IPS-20b (cell line): ENCODE measurements at regions not wholly inside any gene's neighbourhood (a gene's known extent, or its start where the extent isn't known, plus 50 kb on each side); places are given as distances from the start of the nearest gene placed in this dataset.

Experiments
- H3K27ac ChIP-seq: one replicate; pipeline ENCODE4 v1.5.1; 2013; ENCODE audit warnings: low read length
- H3K27me3 ChIP-seq: 2 replicates; pipeline ENCODE4 v1.6.1; 2013; ENCODE audit warnings: mild to moderate bottlenecking, low read length, inconsistent platforms; ENCODE audit not compliant: insufficient read depth
- H3K36me3 ChIP-seq: 2 replicates; pipeline ENCODE4 v1.6.1; 2013; ENCODE audit warnings: low read depth, mild to moderate bottlenecking, inconsistent platforms, low read length, moderate library complexity; ENCODE audit not compliant: insufficient read depth
- H3K4me1 ChIP-seq: 2 replicates; pipeline ENCODE4 v1.6.1; 2013; ENCODE audit warnings: mild to moderate bottlenecking, control low read depth, inconsistent platforms, low read length, moderate library complexity; ENCODE audit not compliant: insufficient read depth
- H3K4me3 ChIP-seq: 2 replicates; pipeline ENCODE4 v1.5.1; 2013; ENCODE audit warnings: mild to moderate bottlenecking, low read length, inconsistent platforms
- H3K9ac ChIP-seq: 2 replicates; pipeline ENCODE4 v1.6.1; 2013; ENCODE audit warnings: low read depth, mild to moderate bottlenecking, inconsistent platforms, low read length, moderate library complexity
- H3K9me3 ChIP-seq: 2 replicates; pipeline ENCODE4 v1.6.1; 2013; ENCODE audit warnings: mild to moderate bottlenecking, low read depth, low read length, inconsistent platforms; ENCODE audit not compliant: insufficient read depth

- H3K4me3 ChIP-seq, result no peak overlapping the region
- H3K36me3 ChIP-seq, result no peaks in the 10 kb centered on the region
- H3K4me1 ChIP-seq, result no peaks in the 10 kb centered on the region
- no peak overlapping the region for H3K9ac ChIP-seq
- no peak overlapping the region for H3K27ac ChIP-seq
- no peaks in the 10 kb centered on the region for H3K27me3 ChIP-seq
- no peaks in the 10 kb centered on the region for H3K9me3 ChIP-seq
These were observed 499.1 kb downstream of the RASEF start for GRCh38 chr9:82563841-82564240.

GRCh38 chr9:82565188-82565969, 497.6 kb downstream of the RASEF start:
- H3K4me1 ChIP-seq, result no peaks in the 10 kb centered on the region
- no peaks in the 10 kb centered on the region for H3K36me3 ChIP-seq
- no peak overlapping the region for H3K4me3 ChIP-seq
- no peak overlapping the region for H3K27ac ChIP-seq
- H3K9ac ChIP-seq, result no peak overlapping the region
- no peaks in the 10 kb centered on the region for H3K9me3 ChIP-seq
- no peaks in the 10 kb centered on the region for H3K27me3 ChIP-seq

- no peaks in the 10 kb centered on the region for H3K27me3 ChIP-seq
- no peak overlapping the region for H3K27ac ChIP-seq
- no peaks in the 10 kb centered on the region for H3K9me3 ChIP-seq
- H3K4me3 ChIP-seq, result no peak overlapping the region
- no peak overlapping the region for H3K9ac ChIP-seq
- no peaks in the 10 kb centered on the region for H3K4me1 ChIP-seq
- H3K36me3 ChIP-seq, result no peaks in the 10 kb centered on the region
These were observed 495.0 kb downstream of the RASEF start for GRCh38 chr9:82567953-82568352.

GRCh38 chr9:82570226-82570625, 492.7 kb downstream of the RASEF start:
- H3K9me3 ChIP-seq, result peaks cover 7% of the 10 kb centered on the region
- no peaks in the 10 kb centered on the region for H3K36me3 ChIP-seq
- no peaks in the 10 kb centered on the region for H3K4me1 ChIP-seq
- no peaks in the 10 kb centered on the region for H3K27me3 ChIP-seq
- H3K4me3 ChIP-seq, result no peak overlapping the region
- no peak overlapping the region for H3K27ac ChIP-seq
- H3K9ac ChIP-seq, result no peak overlapping the region

GRCh38 chr9:82571540-82571939, 491.4 kb downstream of the RASEF start:
- no peak overlapping the region for H3K4me3 ChIP-seq
- H3K27me3 ChIP-seq, result no peaks in the 10 kb centered on the region
- no peaks in the 10 kb centered on the region for H3K36me3 ChIP-seq

GRCh38 chr9:82572146-82572545, 490.8 kb downstream of the RASEF start:
- Histone ChIP-seq H3K9me3 (peaks cover 7% of the 10 kb centered on the region), H3K9ac (no peak overlapping the region), H3K4me1 (no peaks in the 10 kb centered on the region), H3K4me3 (no peak overlapping the region), H3K27me3 (no peaks in the 10 kb centered on the region), H3K27ac (no peak overlapping the region), H3K36me3 (no peaks in the 10 kb centered on the region)

More at GRCh38 chr9:82571540-82571939, 491.4 kb downstream of the RASEF start:
- H3K4me1 ChIP-seq, result no peaks in the 10 kb centered on the region
- no peak overlapping the region for H3K9ac ChIP-seq
- H3K9me3 ChIP-seq, result peaks cover 7% of the 10 kb centered on the region
- no peak overlapping the region for H3K27ac ChIP-seq

GRCh38 chr9:82574911-82575310, 488.0 kb downstream of the RASEF start:
- H3K9me3 ChIP-seq, result peaks cover 7% of the 10 kb centered on the region
- H3K4me3 ChIP-seq, result no peak overlapping the region
- H3K36me3 ChIP-seq, result no peaks in the 10 kb centered on the region
- no peak overlapping the region for H3K27ac ChIP-seq
- H3K27me3 ChIP-seq, result no peaks in the 10 kb centered on the region
- no peaks in the 10 kb centered on the region for H3K4me1 ChIP-seq
- no peak overlapping the region for H3K9ac ChIP-seq

- Histone ChIP-seq H3K9ac (no peak overlapping the region), H3K27ac (no peak overlapping the region), H3K4me3 (no peak overlapping the region), H3K9me3 (no peaks in the 10 kb centered on the region), H3K36me3 (no peaks in the 10 kb centered on the region), H3K4me1 (no peaks in the 10 kb centered on the region), H3K27me3 (no peaks in the 10 kb centered on the region)
These were observed 482.0 kb downstream of the RASEF start for GRCh38 chr9:82580921-82581320.

GRCh38 chr9:82581516-82581915, 481.4 kb downstream of the RASEF start:
- Histone ChIP-seq H3K4me1 (no peaks in the 10 kb centered on the region), H3K36me3 (no peaks in the 10 kb centered on the region), H3K4me3 (no peak overlapping the region), H3K9ac (no peak overlapping the region), H3K27ac (no peak overlapping the region), H3K9me3 (no peaks in the 10 kb centered on the region), H3K27me3 (no peaks in the 10 kb centered on the region)

GRCh38 chr9:82581935-82582334, 481.0 kb downstream of the RASEF start:
- Histone ChIP-seq H3K4me3 (no peak overlapping the region), H3K27me3 (no peaks in the 10 kb centered on the region), H3K36me3 (no peaks in the 10 kb centered on the region), H3K4me1 (no peaks in the 10 kb centered on the region), H3K9me3 (no peaks in the 10 kb centered on the region), H3K27ac (no peak overlapping the region), H3K9ac (no peak overlapping the region)

GRCh38 chr9:82582693-82583092, 480.2 kb downstream of the RASEF start:
- no peaks in the 10 kb centered on the region for H3K27me3 ChIP-seq
- no peaks in the 10 kb centered on the region for H3K4me1 ChIP-seq
- no peak overlapping the region for H3K9ac ChIP-seq
- H3K27ac ChIP-seq, result no peak overlapping the region
- no peaks in the 10 kb centered on the region for H3K36me3 ChIP-seq
- no peak overlapping the region for H3K4me3 ChIP-seq
- no peaks in the 10 kb centered on the region for H3K9me3 ChIP-seq

GRCh38 chr9:82583524-82583923, 479.4 kb downstream of the RASEF start:
- Histone ChIP-seq H3K4me3 (no peak overlapping the region), H3K9ac (no peak overlapping the region), H3K4me1 (no peaks in the 10 kb centered on the region), H3K27me3 (no peaks in the 10 kb centered on the region), H3K27ac (no peak overlapping the region), H3K36me3 (no peaks in the 10 kb centered on the region), H3K9me3 (no peaks in the 10 kb centered on the region)
